ENCODE measurements at regions not wholly inside any gene's neighbourhood (a gene's known extent, or its start where the extent isn't known, plus 50 kb on each side); places are given as distances from the start of the nearest gene placed in this dataset.
"Not testable (repeated sequence)": the region's sequence is repeated elsewhere in the genome, so short reads cannot be mapped to it uniquely, and the experiment has no call there.

DNA sequence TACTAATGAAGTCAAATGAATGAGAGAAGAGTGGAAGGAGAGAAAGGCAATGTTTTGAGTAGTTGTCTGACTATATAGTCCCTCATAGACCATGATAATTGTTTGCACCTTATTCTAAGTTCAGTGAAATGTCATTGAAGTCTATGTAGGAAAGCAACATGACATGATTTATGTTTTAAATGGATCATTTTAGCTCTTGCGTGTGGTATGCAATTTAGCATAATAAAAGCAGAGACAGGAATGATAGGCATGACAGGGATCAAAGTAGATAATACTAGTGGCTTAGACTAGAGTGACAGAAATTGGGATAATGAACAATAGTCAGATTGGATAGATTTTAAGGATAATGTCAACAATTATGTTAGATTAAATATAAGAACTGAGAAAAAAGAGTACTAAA, 132.5 kb downstream of the PYDC2 start:
- WGBS, 2 donors: 40 to 81% methylated on average over 1 of the region's 1 CpG
- H3K4me1 ChIP-seq: no peaks in the 10 kb centered on the region
- H3K27ac ChIP-seq: no peak overlapping the region
- intact Hi-C loops (cut with DNase I): no loop called here
- H3K36me3 ChIP-seq: no peaks in the 10 kb centered on the region
- no peaks in the 10 kb centered on the region for H3K27me3 ChIP-seq
- no peak overlapping the region for H3K4me3 ChIP-seq (replicated peaks in 1 of 3)
- no peak for TF ChIP-seq POLR2A (IDR thresholded peaks at IDR 0.05)
- TF ChIP-seq, protein P1, sequence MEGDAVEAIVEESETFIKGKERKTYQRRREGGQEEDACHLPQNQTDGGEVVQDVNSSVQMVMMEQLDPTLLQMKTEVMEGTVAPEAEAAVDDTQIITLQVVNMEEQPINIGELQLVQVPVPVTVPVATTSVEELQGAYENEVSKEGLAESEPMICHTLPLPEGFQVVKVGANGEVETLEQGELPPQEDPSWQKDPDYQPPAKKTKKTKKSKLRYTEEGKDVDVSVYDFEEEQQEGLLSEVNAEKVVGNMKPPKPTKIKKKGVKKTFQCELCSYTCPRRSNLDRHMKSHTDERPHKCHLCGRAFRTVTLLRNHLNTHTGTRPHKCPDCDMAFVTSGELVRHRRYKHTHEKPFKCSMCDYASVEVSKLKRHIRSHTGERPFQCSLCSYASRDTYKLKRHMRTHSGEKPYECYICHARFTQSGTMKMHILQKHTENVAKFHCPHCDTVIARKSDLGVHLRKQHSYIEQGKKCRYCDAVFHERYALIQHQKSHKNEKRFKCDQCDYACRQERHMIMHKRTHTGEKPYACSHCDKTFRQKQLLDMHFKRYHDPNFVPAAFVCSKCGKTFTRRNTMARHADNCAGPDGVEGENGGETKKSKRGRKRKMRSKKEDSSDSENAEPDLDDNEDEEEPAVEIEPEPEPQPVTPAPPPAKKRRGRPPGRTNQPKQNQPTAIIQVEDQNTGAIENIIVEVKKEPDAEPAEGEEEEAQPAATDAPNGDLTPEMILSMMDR (IDR thresholded peaks at IDR 0.05): no peak
- DNase-seq: no peak
- no peaks in the 10 kb centered on the region for H3K9me3 ChIP-seq

DNA sequence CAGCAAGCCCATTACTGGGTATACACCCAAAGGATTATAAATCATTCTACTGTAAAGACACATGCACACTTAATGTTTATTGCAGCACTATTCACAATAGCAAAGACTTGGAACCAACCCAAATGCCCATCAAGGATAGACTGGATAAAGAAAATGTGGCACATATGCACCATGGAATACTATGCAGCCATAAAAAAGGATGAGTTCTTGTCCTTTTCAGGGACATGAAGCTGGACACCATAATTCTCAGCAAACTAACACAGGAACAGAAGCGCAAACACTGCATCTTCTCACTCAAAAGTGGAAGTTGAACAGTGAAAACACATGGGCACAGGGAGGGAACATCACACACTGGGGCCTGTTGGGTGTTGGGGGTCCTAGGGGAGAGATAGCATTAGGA, 154.5 kb downstream of the PYDC2 start:
- DNase-seq; H3K4me1 ChIP-seq; intact Hi-C loops (cut with DNase I); H3K36me3 ChIP-seq; H3K4me3 ChIP-seq (replicated peaks in 1 of 3); H3K9me3 ChIP-seq; H3K27me3 ChIP-seq; H3K27ac ChIP-seq: not testable (repeated sequence)
- 100% methylated on average over 1 of the region's 1 CpG for WGBS, 2 donors

DNA sequence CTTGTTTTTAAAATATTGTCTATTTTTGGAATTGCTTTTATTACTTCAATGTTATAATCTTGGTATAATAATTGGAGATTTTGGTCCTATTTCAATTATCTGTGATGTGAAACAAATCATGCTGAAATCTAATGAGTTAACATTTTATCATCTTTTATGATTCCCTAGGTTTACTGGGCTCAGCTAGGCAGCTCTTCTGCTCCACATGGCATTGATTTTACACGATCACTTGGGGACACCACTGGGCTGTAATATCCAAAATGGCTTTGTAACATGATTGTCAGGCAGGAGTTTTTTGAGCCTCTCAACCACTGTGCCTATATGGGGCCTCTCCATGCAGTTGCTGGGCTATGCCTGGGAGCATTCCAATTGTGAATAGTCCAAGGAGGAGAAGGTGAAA, 163.3 kb downstream of the PYDC2 start:
- no peak for TF ChIP-seq POLR2A (IDR thresholded peaks at IDR 0.05)
- 83 to 89% methylated on average over 1 of the region's 1 CpG for WGBS, 2 donors

DNA sequence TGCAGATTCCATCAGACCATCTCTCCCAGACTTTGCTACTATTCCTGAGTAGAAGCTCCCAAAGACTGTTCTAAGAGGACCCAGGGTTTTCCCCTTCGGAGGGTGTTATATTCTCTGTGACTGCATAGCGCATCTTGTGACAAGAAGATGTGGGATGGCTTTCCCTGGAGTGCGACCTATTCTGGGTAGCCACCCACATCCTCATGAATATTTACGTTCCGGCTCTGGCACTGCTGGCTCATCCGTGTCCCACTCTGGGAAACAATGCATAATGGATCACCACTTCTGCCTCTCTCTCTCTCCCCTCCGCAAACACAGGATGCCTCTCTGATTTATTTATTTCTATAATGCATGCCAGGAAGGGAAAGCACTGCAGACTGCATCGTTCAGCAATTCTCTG, 166.1 kb downstream of the PYDC2 start:
- no peaks in the 10 kb centered on the region for H3K27me3 ChIP-seq
- TF ChIP-seq POLR2A (IDR thresholded peaks at IDR 0.05): no peak
- TF ChIP-seq, protein P1 (IDR thresholded peaks at IDR 0.05): no peak
- H3K4me1 ChIP-seq: no peaks in the 10 kb centered on the region
- H3K36me3 ChIP-seq: no peaks in the 10 kb centered on the region
- DNase-seq: no peak
- H3K27ac ChIP-seq: no peak overlapping the region
- H3K4me3 ChIP-seq (replicated peaks in 1 of 3): no peak overlapping the region
- WGBS, 2 donors: 67 to 72% methylated on average over 8 of the region's 8 CpGs
- H3K9me3 ChIP-seq: no peaks in the 10 kb centered on the region
- intact Hi-C loops (cut with DNase I): no loop called here

More for the DNA sequence above, 163.3 kb downstream of the PYDC2 start:
- DNase-seq: no peak
- intact Hi-C loops (cut with DNase I): no loop called here
- no peak overlapping the region for H3K27ac ChIP-seq
- H3K9me3 ChIP-seq: no peaks in the 10 kb centered on the region
- no peaks in the 10 kb centered on the region for H3K4me1 ChIP-seq
- H3K36me3 ChIP-seq: no peaks in the 10 kb centered on the region
- H3K4me3 ChIP-seq (replicated peaks in 1 of 3): no peak overlapping the region
- H3K27me3 ChIP-seq: no peaks in the 10 kb centered on the region

DNA sequence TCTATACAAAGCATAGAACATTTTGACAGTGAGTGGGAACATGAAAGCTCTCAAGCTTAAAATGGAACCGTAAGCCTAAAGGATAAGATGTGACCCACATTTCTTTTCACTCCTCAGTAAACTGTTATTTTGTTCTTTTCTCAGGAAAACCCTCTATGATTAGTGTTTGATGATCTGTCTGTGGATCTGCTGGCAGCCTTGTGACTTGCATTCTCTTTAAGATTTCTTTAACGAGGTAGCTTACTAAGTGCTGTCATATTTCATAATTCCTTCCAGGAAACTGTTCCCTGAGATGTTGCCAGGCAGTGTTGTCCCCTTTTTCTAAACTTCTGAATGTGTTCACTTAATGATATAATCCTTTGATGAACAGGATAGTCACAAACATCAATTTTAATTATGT, 167.6 kb downstream of the PYDC2 start:
- TF ChIP-seq, protein P1 (IDR thresholded peaks at IDR 0.05): no peak
- TF ChIP-seq POLR2A (IDR thresholded peaks at IDR 0.05): no peak
- Histone ChIP-seq H3K9me3 (no peaks in the 10 kb centered on the region), H3K4me1 (no peaks in the 10 kb centered on the region), H3K36me3 (no peaks in the 10 kb centered on the region), H3K4me3 (replicated peaks in 1 of 3) (no peak overlapping the region), H3K27ac (no peak overlapping the region), H3K27me3 (no peaks in the 10 kb centered on the region)
- WGBS, 2 donors: 69 to 81% methylated on average over 2 of the region's 2 CpGs
- no peak for DNase-seq
- intact Hi-C loops (cut with DNase I): no loop called here

DNA sequence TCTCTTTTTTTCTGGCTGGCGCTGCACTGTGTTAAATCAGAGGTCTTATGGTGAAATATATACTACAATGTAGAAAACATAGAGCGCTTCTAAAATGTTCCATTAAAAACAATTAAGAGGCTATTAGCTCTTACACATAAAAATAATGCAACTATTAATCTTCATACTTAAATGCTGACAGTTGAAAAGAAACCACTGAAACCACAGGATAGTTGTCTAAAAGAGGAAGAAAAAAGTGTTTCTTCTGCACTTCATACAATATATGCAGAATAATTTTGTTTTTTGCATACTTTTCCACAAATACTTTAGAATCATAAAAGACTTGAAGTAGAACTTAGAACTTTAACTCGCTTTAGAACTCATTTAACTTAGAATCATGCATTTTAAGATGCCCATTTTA, 170.5 kb downstream of the PYDC2 start:
- intact Hi-C loops (cut with DNase I): no loop called here
- no peaks in the 10 kb centered on the region for H3K4me1 ChIP-seq
- WGBS, 2 donors: 90 to 93% methylated on average over 3 of the region's 3 CpGs

More for the DNA sequence above, 170.5 kb downstream of the PYDC2 start:
- DNase-seq: no peak
- TF ChIP-seq POLR2A (IDR thresholded peaks at IDR 0.05): no peak
- TF ChIP-seq, protein P1 (IDR thresholded peaks at IDR 0.05): no peak
- H3K4me3 ChIP-seq (replicated peaks in 1 of 3): no peak overlapping the region
- no peaks in the 10 kb centered on the region for H3K36me3 ChIP-seq
- no peaks in the 10 kb centered on the region for H3K9me3 ChIP-seq
- no peaks in the 10 kb centered on the region for H3K27me3 ChIP-seq
- no peak overlapping the region for H3K27ac ChIP-seq
